SK-N-SH (cell line): ENCODE measurements at regions not wholly inside any gene's neighbourhood (a gene's known extent, or its start where the extent isn't known, plus 50 kb on each side); places are given as distances from the start of the nearest gene placed in this dataset.

Experiments
- CHD2 ChIP-seq: fragments of 150-350 bp; IDR thresholded peaks from 2 replicates; pipeline ENCODE4 v1.6.1; 2018; ENCODE audit warnings: low read length; ENCODE audit not compliant: partially characterized antibody
- CTCF ChIP-seq: fragments of 200-600 bp; sonication (generic); IDR thresholded peaks from 2 replicates; pipeline ENCODE4 v1.6.1; 2017; ENCODE audit warnings: antibody characterized with exemption, mild to moderate bottlenecking, moderate library complexity
- ELF1 ChIP-seq: IDR thresholded peaks from 2 replicates; pipeline ENCODE4 v1.4.0; 2012
- EZH2phosphoT487 ChIP-seq: fragments of 200-600 bp; sonication (generic); IDR thresholded peaks from 2 replicates; pipeline ENCODE4 v1.6.1; 2017; ENCODE audit warnings: low read depth, mixed run types, mild to moderate bottlenecking, antibody characterized with exemption, moderate library complexity, borderline replicate concordance
- FOXM1 ChIP-seq: IDR thresholded peaks from 2 replicates; pipeline ENCODE4 v1.4.0; 2012; ENCODE audit warnings: low read depth, mild to moderate bottlenecking
- GABPA ChIP-seq: IDR thresholded peaks from 2 replicates; pipeline ENCODE4 v1.4.0; 2012; ENCODE audit warnings: low read depth, mild to moderate bottlenecking
- GATA2 ChIP-seq: sonication (generic); formaldehyde crosslinking; IDR thresholded peaks from 2 replicates; pipeline ENCODE4 v1.5.0; 2020; ENCODE audit warnings: mild to moderate bottlenecking, missing genetic modification reagents
- NFIC ChIP-seq: IDR thresholded peaks from 2 replicates; pipeline ENCODE4 v1.4.0; 2012; ENCODE audit warnings: borderline replicate concordance
- NRF1 ChIP-seq: IDR thresholded peaks from 2 replicates; pipeline ENCODE4 v1.6.1; 2012; ENCODE audit warnings: low read depth, mild to moderate bottlenecking, low read length
- RAD21 ChIP-seq: IDR thresholded peaks from 2 replicates; pipeline ENCODE4 v1.6.1; 2012; ENCODE audit warnings: mild to moderate bottlenecking, low read length
- USF2 ChIP-seq: fragments of 150-350 bp; IDR thresholded peaks from 2 replicates; pipeline ENCODE4 v1.6.1; 2017; ENCODE audit warnings: antibody characterized with exemption, low read length, low read depth, borderline replicate concordance
- YY1 ChIP-seq: IDR thresholded peaks from 2 replicates; pipeline ENCODE4 v1.4.0; 2012; ENCODE audit warnings: low read depth, mild to moderate bottlenecking

GRCh38 chr4:102193145-102193544 lies 152.1 kb downstream of the SLC39A8 start:
- TF ChIP-seq CTCF (no peak), GABPA (no peak), FOXM1 (no peak), YY1 (no peak), NRF1 (no peak), GATA2 (CRISPR knock-in tag) (no peak), USF2 (no peak), ELF1 (no peak), EZH2phosphoT487 (no peak), CHD2 (no peak), NFIC (no peak), RAD21 (no peak)
